ENCODE measurements at regions not wholly inside any gene's neighbourhood (a gene's known extent, or its start where the extent isn't known, plus 50 kb on each side); places are given as distances from the start of the nearest gene placed in this dataset.
A peak's percentile ranks its signal among the peaks of the same experiment; 100 is the strongest.

DNA sequence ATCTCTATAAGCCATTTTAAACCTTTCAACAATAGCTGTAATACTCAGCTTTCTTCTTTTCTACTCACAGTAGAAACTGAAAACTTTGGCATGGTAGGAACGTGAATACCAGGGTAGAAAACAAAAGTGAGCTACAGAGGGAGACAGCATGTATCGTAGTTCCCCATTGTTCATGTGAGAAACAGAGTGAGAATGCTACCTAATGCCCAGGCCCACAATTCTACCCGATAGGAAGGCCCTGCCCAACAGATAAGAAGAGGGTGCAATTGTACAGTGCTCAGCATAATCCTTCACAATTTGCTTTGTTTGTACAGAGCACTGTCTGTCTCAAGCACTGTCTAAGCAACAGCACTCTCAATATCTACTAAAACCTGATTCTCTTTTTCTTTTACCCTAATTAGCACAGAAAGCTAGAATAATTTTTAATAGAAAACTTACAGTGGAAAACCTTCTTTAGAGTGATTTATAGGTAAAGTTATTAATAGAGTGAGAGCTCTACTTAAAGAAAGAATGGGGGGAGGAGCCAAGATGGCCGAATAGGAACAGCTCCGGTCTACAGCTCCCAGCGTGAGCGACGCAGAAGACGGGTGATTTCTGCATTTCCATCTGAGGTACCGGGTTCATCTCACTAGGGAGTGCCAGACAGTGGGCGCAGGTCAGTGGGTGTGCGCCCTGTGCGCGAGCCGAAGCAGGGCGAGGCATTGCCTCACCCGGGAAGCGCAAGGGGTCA, 322.3 kb downstream of the EFNB2 start:
- H2BK15ac ChIP-seq (ENCODE audit: low read length) = no peak overlapping the region
- H3K4me2 ChIP-seq (ENCODE audit: insufficient read depth, low read length, poor library complexity, severe bottlenecking) = no peak overlapping the region
- no peak overlapping the region for H3K9ac ChIP-seq (ENCODE audit: low read depth, low read length, poor library complexity)
- no peaks in the 10 kb centered on the region for H3K36me3 ChIP-seq (replicated peaks in 1 of 2; ENCODE audit: control insufficient read depth in 2 of 2, insufficient read depth in 2 of 2, low read length in 2 of 2)
- H2BK12ac ChIP-seq (ENCODE audit: low read length) = no peak overlapping the region
- H3K4ac ChIP-seq (ENCODE audit: low read length) = no peak overlapping the region
- H3K4me3 ChIP-seq (ENCODE audit: low read length in 2 of 2) = no peak overlapping the region
- H3K9me3 ChIP-seq (replicated peaks in 1 of 2; ENCODE audit: control insufficient read depth in 2 of 2, insufficient read depth in 1 of 2, low read depth in 1 of 2, low read length in 2 of 2) = no peaks in the 10 kb centered on the region
- no peak overlapping the region for H3K14ac ChIP-seq (ENCODE audit: low read length)
- DNase-seq (ENCODE audit: low spot score) = peak; percentile 27
- H3K27ac ChIP-seq (replicated peaks; ENCODE audit: low read length) = no peak overlapping the region
- H3K79me1 ChIP-seq (ENCODE audit: low read depth, low read length) = no peaks in the 10 kb centered on the region
- H2BK120ac ChIP-seq (ENCODE audit: low read depth, low read length) = no peak overlapping the region
- no peak overlapping the region for H3K18ac ChIP-seq (ENCODE audit: low read length)
- H2AK5ac ChIP-seq (ENCODE audit: low read depth, low read length) = no peak overlapping the region
- H2BK5ac ChIP-seq (ENCODE audit: low read length) = no peak overlapping the region
- WGBS, 2 donors (ENCODE audit: extremely low coverage in 2 of 2, insufficient read length in 2 of 2, insufficient replicate concordance in 1 of 2) = no CpG with 5 or more reads among the region's 18 CpGs
- H3K27me3 ChIP-seq (ENCODE audit: control insufficient read depth in 3 of 3, insufficient read depth in 3 of 3, low read depth in 1 of 3, low read length in 3 of 3) = no peaks in the 10 kb centered on the region
- no peak overlapping the region for H4K91ac ChIP-seq (ENCODE audit: low read depth, low read length, poor library complexity)
- H2AFZ ChIP-seq (ENCODE audit: low read length) = peak overlapping the region; percentile 4
- no peak overlapping the region for H4K8ac ChIP-seq (ENCODE audit: low read depth, low read length)
- no peak overlapping the region for H3K23ac ChIP-seq (ENCODE audit: low read depth, low read length, poor library complexity)
- peaks cover 0 to 3% of the 10 kb centered on the region in 2 donors for H3K4me1 ChIP-seq (ENCODE audit: control insufficient read depth in 2 of 2, insufficient read depth in 1 of 2, low read depth in 1 of 2, low read length in 2 of 2)

DNA sequence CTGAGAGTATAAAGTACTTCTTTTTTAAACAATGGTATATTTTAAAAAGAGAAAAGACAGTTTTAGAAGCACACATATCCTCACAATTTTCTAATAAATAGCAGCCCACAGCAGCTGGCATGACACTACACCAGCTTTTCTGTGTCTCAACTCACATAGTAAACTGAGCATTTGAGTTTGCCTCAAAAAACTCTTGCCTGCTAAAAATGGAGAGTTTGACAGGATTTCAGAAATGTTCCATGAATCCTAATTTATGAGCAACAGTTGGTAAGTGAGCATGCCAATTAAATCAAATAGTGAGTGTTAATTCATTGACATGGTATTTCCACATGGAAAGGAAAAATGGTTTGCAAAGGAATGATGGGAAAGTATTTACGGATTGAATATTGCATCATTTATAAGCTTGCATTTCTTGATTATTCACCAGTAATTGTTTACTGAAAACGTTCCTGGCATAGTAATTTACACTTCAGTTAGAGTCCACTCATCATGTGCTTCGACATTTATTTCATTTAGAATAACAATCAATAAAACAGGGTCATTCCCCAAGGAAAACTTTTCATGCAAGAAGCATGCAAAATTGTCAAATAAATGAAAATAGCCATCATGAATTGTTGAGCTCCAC, 323.0 kb downstream of the EFNB2 start:
- Histone ChIP-seq H3K23ac (ENCODE audit: low read depth, low read length, poor library complexity) (no peak overlapping the region), H2BK120ac (ENCODE audit: low read depth, low read length) (no peak overlapping the region), H4K8ac (ENCODE audit: low read depth, low read length) (no peak overlapping the region), H3K9me3 (replicated peaks in 1 of 2; ENCODE audit: control insufficient read depth in 2 of 2, insufficient read depth in 1 of 2, low read depth in 1 of 2, low read length in 2 of 2) (no peaks in the 10 kb centered on the region), H4K91ac (ENCODE audit: low read depth, low read length, poor library complexity) (no peak overlapping the region), H3K4me3 (ENCODE audit: low read length in 2 of 2) (no peak overlapping the region), H2AFZ (ENCODE audit: low read length) (peak overlapping the region; percentile 4), H2BK5ac (ENCODE audit: low read length) (no peak overlapping the region), H3K9ac (ENCODE audit: low read depth, low read length, poor library complexity) (no peak overlapping the region), H3K4me2 (ENCODE audit: insufficient read depth, low read length, poor library complexity, severe bottlenecking) (no peak overlapping the region), H3K79me1 (ENCODE audit: low read depth, low read length) (no peaks in the 10 kb centered on the region), H2AK5ac (ENCODE audit: low read depth, low read length) (no peak overlapping the region), H2BK15ac (ENCODE audit: low read length) (no peak overlapping the region), H3K27me3 (ENCODE audit: control insufficient read depth in 3 of 3, insufficient read depth in 3 of 3, low read depth in 1 of 3, low read length in 3 of 3) (no peaks in the 10 kb centered on the region), H3K4me1 (ENCODE audit: control insufficient read depth in 2 of 2, insufficient read depth in 1 of 2, low read depth in 1 of 2, low read length in 2 of 2) (peaks cover 0 to 3% of the 10 kb centered on the region in 2 donors), H3K36me3 (replicated peaks in 1 of 2; ENCODE audit: control insufficient read depth in 2 of 2, insufficient read depth in 2 of 2, low read length in 2 of 2) (no peaks in the 10 kb centered on the region), H3K27ac (replicated peaks; ENCODE audit: low read length) (no peak overlapping the region), H3K4ac (ENCODE audit: low read length) (no peak overlapping the region), H2BK12ac (ENCODE audit: low read length) (no peak overlapping the region), H3K14ac (ENCODE audit: low read length) (no peak overlapping the region), H3K18ac (ENCODE audit: low read length) (no peak overlapping the region)
- no CpG with 5 or more reads among the region's 3 CpGs for WGBS, 2 donors (ENCODE audit: extremely low coverage in 2 of 2, insufficient read length in 2 of 2, insufficient replicate concordance in 1 of 2)
- DNase-seq (ENCODE audit: low spot score) = no peak

GRCh38 chr13:106210324-106210723, 325.1 kb downstream of the EFNB2 start:
- no peaks in the 10 kb centered on the region for H3K9me3 ChIP-seq (replicated peaks in 1 of 2; ENCODE audit: control insufficient read depth in 2 of 2, insufficient read depth in 1 of 2, low read depth in 1 of 2, low read length in 2 of 2)
- WGBS, 2 donors (ENCODE audit: extremely low coverage in 2 of 2, insufficient read length in 2 of 2, insufficient replicate concordance in 1 of 2) = no CpG with 5 or more reads among the region's 3 CpGs
- no peak for DNase-seq (ENCODE audit: low spot score)

DNA sequence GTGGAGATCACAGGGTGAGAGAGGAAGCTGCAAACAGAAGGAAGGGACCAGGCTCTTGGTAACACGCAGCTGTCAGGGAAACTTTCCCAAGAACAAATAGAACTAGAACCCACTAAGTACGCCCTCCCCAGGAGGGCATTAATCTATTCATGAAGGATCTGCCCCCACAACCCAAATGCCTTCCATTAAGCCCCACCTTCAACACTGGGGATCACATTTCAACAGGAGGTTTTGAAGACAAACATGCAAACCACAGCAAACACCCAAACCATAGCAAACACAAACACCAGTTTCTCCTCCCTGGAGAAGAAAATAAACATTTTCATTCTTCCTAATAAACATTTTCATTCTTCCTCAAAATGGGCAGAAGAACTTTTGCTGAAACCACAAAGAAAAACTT, 329.6 kb downstream of the EFNB2 start:
- Histone ChIP-seq H3K4me1 (ENCODE audit: control insufficient read depth in 2 of 2, insufficient read depth in 1 of 2, low read depth in 1 of 2, low read length in 2 of 2) (peaks cover 0 to 4% of the 10 kb centered on the region in 2 donors), H2BK12ac (ENCODE audit: low read length) (no peak overlapping the region), H2BK15ac (ENCODE audit: low read length) (no peak overlapping the region), H3K14ac (ENCODE audit: low read length) (no peak overlapping the region), H3K4me2 (ENCODE audit: insufficient read depth, low read length, poor library complexity, severe bottlenecking) (no peak overlapping the region), H3K9ac (ENCODE audit: low read depth, low read length, poor library complexity) (no peak overlapping the region), H3K27ac (replicated peaks; ENCODE audit: low read length) (no peak overlapping the region), H2BK120ac (ENCODE audit: low read depth, low read length) (no peak overlapping the region), H3K4ac (ENCODE audit: low read length) (no peak overlapping the region), H3K36me3 (replicated peaks in 1 of 2; ENCODE audit: control insufficient read depth in 2 of 2, insufficient read depth in 2 of 2, low read length in 2 of 2) (no peaks in the 10 kb centered on the region), H3K18ac (ENCODE audit: low read length) (no peak overlapping the region), H3K79me1 (ENCODE audit: low read depth, low read length) (no peaks in the 10 kb centered on the region), H3K27me3 (ENCODE audit: control insufficient read depth in 3 of 3, insufficient read depth in 3 of 3, low read depth in 1 of 3, low read length in 3 of 3) (no peaks in the 10 kb centered on the region), H2AK5ac (ENCODE audit: low read depth, low read length) (no peak overlapping the region), H3K9me3 (replicated peaks in 1 of 2; ENCODE audit: control insufficient read depth in 2 of 2, insufficient read depth in 1 of 2, low read depth in 1 of 2, low read length in 2 of 2) (no peaks in the 10 kb centered on the region), H2BK5ac (ENCODE audit: low read length) (no peak overlapping the region), H3K4me3 (ENCODE audit: low read length in 2 of 2) (no peak overlapping the region), H2AFZ (ENCODE audit: low read length) (peak overlapping the region; percentile 5), H4K8ac (ENCODE audit: low read depth, low read length) (no peak overlapping the region), H3K23ac (ENCODE audit: low read depth, low read length, poor library complexity) (no peak overlapping the region), H4K91ac (ENCODE audit: low read depth, low read length, poor library complexity) (no peak overlapping the region)
- no CpG with 5 or more reads among the region's 2 CpGs for WGBS, 2 donors (ENCODE audit: extremely low coverage in 2 of 2, insufficient read length in 2 of 2, insufficient replicate concordance in 1 of 2)
- DNase-seq (ENCODE audit: low spot score) = no peak

More at GRCh38 chr13:106210324-106210723, 325.1 kb downstream of the EFNB2 start:
- Histone ChIP-seq H3K27me3 (ENCODE audit: control insufficient read depth in 3 of 3, insufficient read depth in 3 of 3, low read depth in 1 of 3, low read length in 3 of 3) (no peaks in the 10 kb centered on the region), H4K8ac (ENCODE audit: low read depth, low read length) (no peak overlapping the region), H2BK15ac (ENCODE audit: low read length) (no peak overlapping the region), H2AK5ac (ENCODE audit: low read depth, low read length) (no peak overlapping the region), H3K4me2 (ENCODE audit: insufficient read depth, low read length, poor library complexity, severe bottlenecking) (no peak overlapping the region), H4K91ac (ENCODE audit: low read depth, low read length, poor library complexity) (no peak overlapping the region), H3K9ac (ENCODE audit: low read depth, low read length, poor library complexity) (no peak overlapping the region), H3K4me1 (ENCODE audit: control insufficient read depth in 2 of 2, insufficient read depth in 1 of 2, low read depth in 1 of 2, low read length in 2 of 2) (peaks cover 3 to 4% of the 10 kb centered on the region in 2 donors), H3K27ac (replicated peaks; ENCODE audit: low read length) (no peak overlapping the region), H2BK5ac (ENCODE audit: low read length) (no peak overlapping the region), H3K4ac (ENCODE audit: low read length) (no peak overlapping the region), H3K79me1 (ENCODE audit: low read depth, low read length) (no peaks in the 10 kb centered on the region), H3K4me3 (ENCODE audit: low read length in 2 of 2) (no peak overlapping the region), H2BK120ac (ENCODE audit: low read depth, low read length) (no peak overlapping the region), H3K23ac (ENCODE audit: low read depth, low read length, poor library complexity) (no peak overlapping the region), H3K18ac (ENCODE audit: low read length) (no peak overlapping the region), H2AFZ (ENCODE audit: low read length) (no peak overlapping the region), H2BK12ac (ENCODE audit: low read length) (no peak overlapping the region), H3K36me3 (replicated peaks in 1 of 2; ENCODE audit: control insufficient read depth in 2 of 2, insufficient read depth in 2 of 2, low read length in 2 of 2) (no peaks in the 10 kb centered on the region), H3K14ac (ENCODE audit: low read length) (no peak overlapping the region)

All from neuronal stem cell (in vitro differentiated cells).